HG02852 (cell line): ENCODE measurements at regions not wholly inside any gene's neighbourhood (a gene's known extent, or its start where the extent isn't known, plus 50 kb on each side); places are given as distances from the start of the nearest gene placed in this dataset.
"Not testable (repeated sequence)": the region's sequence is repeated elsewhere in the genome, so short reads cannot be mapped to it uniquely, and the experiment has no call there.

Experiments
- ATAC-seq: cut with Tn5 transposase; IDR thresholded peaks from one replicate; pipeline ENCODE4 v1.9.1; 2021; ENCODE audit warnings: mild to moderate bottlenecking, moderate library complexity; ENCODE audit not compliant: unreplicated experiment

DNA sequence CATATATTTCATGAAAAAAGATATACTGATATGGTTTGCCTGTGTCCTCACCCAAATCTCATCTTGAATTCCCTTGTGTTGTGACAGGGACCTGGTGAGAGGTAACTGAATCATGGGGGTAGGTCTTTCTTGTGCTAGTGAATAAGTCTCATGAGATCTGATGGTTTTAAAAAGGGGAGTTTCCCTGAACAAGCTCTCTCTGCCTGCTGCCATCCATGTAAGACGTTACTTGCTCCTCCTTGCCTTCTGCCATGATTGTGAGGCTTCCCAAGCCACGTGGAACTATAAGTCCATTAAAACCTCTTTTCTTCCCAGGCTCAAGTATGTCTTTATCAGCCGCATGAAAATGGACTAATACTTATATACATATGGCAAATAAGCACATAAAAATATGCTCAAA lies 274.8 kb upstream of the SDK2 start:
- ATAC-seq: not testable (repeated sequence)

DNA sequence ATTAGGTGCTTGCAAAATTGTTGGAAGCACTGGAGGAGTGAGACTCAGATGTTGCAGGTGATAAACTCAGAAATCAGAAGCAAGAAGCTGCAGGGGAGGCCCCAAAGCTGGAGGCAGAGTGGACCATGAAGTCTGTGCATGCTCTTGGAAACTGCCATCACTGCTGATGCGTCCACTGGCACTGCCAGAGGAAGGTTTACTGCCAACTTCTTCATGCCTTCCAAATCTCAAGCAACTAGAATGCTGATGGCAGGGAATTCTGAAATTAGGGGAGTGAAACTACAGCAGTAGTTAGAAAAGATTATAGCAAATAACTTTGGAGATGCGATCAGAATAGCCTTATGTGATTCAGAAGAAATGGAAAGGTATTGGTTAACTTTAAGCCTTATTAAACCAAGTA lies 277.1 kb upstream of the SDK2 start:
- no peak for ATAC-seq

DNA sequence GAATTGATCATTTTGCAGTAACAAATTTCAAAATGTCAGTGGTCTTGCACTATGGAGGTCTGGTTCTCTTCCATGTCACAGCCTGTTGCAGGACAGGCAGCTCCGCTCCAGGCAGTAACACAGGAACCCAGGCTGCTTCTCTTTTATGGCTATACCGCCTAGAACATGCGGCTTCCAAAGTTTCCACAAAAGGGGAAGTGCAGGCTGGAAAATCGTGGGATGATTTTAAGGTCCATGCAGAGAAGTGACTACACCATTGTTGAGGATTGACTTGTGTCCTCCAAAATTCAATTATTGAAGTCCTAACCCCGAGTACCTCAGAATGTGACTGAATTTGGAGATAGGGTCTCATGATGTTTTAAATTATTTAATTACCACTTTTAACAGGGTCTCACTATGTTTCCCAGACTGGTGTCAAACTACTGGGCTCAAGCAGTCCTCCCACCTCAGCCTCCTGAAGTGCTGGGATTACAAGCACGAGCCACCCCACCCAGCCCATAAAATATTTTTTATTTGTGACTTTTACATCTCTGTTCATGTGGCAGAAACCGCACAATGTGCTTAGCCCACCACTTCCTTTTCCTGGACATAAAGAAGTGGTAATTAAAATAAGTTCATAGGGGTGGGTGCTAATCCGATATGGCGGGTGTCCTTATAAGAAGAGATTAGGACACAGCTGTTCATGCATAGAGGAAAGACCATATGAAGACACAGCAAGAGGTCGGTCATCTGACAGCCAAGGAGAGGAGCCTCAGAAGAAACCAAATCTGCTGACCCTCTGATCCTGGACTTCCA lies 279.2 kb upstream of the RPL38 start:
- no peak for ATAC-seq

DNA sequence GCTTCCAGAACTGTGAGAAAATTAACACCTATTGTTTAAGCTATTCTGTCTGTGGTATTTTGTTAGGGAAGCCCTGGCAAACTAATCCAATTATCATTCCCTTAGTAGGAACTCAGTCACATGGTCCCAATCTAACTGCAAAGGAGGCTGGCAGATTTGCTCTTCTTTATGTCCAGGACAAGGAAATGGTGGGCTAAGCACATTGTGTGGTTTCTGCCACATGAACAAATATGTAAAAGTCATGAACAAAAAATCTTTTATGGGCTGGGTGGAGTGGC lies 278.6 kb upstream of the RPL38 start:
- no peak for ATAC-seq

DNA sequence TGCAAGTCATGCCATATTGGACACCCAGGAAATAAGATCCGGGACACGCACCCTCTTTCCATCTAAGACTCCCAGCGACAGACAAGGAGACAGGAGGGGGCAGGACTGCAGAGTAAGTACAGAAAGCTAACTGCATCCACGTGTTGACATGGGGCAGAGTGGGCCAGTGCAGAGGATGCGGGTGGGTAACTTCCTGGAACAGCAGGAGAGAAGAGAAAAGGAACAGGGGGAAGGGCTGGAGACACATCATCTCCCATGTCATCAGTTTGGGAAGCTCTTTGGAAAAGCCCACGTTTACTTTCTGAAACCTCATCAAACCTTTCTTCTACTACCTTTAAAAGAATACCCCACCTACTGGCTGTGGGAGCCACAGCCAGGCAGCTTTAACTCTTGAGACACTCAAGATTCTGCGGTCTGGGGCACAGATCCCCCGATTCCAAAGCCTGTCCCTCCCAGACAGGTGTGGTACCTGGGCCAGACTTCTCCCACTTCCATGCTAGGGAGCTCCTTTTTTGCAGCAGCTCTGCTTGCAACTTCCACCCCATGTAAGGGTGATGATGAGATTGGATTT lies 273.5 kb upstream of the RPL38 start:
- no peak for ATAC-seq

DNA sequence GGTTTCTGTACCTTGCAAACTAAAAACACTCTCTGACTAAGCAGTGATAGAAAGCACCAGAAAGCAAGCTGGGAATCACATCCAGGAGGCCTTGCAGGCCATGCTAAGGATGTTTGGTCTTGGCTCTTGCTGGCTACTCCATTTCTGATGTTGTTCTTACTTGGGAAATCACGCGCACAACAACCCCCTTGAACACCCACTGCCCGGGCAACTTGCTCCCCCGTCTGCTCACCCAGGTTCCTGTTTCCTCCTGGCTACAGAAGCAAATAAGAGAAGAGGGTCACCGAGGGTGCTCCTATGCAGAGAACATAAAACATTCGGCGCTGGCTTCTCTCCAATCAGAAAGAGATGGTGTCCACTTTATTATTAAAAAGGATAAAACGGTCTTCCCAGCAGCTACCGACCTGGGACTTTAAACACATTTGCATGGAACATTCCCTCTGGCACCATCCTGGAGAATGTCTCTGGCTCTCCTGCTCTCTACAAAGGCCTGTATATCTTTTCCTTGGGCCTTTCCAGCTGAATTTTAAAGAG lies 271.2 kb upstream of the RPL38 start:
- no peak for ATAC-seq

DNA sequence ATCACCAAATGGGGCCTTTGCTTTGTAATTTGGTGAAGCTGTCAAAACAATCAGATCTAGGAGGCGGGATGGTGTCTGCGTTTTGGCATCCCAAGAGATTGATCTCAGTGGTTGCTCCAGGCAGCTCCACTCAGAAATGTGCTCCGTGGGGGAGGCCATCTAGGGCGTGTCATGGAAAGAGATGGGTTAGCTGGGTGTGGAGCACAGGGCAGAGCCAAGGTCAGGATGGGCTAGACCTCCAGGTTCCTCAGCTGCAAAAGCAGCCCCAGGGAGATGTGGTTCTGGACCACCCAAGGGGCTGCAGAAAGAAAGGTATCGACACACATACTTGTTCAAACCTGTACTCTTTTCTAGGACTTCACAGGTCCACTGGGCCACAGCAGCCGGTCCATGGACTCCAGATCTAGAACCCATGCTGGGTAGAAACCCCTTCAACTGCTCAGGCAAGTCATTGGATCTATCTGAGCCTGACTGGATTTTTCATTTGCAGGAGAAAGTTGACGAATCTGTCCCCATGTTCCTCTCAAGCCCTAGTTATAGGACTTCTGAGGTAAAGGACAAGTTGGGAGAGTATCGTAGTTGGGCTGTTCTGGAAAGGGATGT lies 270.2 kb upstream of the RPL38 start:
- ATAC-seq: no peak

DNA sequence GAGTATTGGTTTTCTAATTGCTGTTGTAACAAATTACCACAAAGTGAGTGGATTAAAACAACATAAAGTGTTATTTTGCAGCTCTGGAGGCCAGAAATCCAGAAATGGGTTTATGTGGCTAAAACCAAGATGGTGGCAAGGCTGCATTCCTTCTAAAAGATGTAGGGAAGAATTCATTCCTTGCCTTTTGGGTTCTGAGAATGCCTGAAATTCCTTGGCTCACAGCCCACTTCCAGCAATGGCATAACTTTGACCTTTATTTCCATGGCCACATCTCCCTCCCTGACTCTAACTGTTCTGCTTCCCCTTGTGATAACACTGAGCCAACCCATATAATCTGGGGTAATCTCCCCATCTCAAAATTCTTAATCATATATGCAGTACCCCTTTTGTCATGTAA lies 269.6 kb upstream of the RPL38 start:
- no peak for ATAC-seq

DNA sequence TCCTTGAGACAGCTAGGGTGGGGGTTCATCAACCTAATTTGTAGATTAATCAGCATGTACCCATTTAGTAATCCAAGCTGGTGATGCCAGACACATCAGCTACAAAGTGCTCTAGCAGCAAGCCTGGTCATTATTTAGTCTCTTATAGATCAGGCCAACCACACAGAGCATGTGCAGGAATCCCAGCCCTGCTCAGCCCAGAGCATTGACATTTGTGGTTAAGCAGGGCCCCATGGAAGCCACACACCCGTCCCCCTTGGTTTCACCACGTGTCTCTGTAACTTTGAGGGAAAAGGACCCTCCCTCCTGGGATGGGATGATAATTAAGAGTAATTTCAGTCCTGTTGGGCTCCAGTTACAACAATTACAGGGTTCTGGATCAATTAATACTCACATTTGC lies 268.8 kb upstream of the RPL38 start:
- no peak for ATAC-seq

DNA sequence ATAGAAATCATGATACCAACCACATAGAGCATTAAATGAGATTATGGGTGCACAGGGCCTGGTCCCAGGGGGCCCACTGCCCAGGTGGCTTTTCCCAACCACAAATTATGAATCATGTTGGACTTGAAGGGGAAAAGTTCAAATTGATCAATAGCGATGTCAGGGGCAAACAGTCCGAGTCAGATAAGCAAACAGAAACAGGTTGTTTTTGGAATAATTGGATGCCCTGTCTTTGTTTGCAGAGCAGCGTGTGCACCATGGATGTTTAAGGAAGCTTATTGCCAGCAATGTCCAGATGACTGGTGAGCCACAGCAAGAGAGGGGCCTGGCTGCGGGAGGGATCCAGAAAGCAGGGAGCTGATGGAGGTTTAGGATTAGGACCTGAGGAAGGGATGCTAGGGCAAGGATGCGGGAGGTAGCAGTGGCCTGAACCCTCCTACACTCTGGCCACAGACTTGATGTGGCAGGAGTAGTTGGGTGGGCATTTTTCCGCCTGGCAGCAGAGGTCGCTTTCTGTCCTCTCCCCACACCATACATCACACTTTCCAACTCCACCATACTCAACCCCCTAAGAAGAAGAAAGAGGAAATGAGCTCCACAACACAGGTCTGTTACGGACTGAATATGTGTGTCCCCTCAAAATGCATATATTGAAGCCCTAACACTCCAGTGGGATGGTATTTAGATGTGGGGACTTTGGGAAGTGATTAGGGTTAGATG lies 266.4 kb upstream of the RPL38 start:
- no peak for ATAC-seq

DNA sequence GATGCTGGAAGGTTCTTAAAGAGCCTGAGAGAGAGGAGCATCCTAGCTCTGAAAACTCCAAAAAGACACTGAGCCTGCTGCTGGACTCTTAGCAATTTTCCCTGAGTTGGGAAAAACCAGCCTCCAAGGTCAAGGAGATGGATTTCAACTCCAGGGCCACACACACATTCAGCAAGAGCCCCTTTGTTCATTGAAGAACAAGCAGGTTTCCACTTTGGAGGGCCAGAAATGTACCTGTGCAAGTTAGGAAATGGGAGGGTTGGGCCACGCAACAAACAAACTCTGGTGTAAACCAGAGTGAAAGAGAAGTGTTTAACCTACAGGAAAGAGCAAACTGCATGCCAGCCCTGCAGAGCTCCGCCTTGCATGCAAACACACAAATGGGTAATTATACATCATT lies 264.8 kb upstream of the RPL38 start:
- no peak for ATAC-seq

DNA sequence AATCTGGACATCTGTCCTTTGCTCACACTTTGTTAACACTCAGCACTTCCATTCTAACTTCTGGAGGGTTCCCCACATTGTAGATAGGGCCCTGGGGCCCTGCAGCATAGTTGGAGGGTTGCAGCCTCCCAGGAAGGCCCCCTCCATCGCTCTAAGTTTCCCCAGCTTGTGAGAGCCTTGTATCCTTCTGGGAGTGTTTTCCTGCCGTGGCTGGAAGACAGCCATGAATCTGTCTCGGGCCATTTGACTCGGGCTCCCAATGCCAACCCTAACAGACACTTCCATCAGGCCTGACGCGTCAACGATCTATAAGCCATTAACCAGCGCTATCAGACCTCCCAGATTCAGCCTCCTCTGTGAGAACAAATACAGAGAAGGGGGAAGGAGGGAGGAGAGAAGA lies 263.7 kb upstream of the RPL38 start:
- no peak for ATAC-seq

DNA sequence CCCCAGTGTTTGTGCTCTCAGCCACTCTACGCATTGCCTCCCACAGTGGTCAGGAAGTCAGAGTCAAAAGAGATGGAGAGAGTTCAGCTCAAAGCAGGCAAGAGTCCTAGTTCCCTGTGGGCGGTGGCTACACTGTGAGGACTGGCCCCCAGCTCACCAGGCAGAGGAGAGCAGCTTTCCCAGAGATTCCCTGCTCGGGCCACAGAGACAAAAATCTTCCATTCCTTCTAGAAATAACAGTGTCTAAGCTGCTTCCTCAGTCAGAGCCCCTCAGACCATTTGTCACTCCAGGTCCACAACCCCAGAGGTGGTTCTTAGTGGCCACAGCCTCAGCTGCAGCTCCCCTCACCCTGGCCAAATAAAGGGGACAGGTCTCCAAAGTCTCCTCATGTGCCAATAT lies 263.0 kb upstream of the RPL38 start:
- ATAC-seq: no peak

DNA sequence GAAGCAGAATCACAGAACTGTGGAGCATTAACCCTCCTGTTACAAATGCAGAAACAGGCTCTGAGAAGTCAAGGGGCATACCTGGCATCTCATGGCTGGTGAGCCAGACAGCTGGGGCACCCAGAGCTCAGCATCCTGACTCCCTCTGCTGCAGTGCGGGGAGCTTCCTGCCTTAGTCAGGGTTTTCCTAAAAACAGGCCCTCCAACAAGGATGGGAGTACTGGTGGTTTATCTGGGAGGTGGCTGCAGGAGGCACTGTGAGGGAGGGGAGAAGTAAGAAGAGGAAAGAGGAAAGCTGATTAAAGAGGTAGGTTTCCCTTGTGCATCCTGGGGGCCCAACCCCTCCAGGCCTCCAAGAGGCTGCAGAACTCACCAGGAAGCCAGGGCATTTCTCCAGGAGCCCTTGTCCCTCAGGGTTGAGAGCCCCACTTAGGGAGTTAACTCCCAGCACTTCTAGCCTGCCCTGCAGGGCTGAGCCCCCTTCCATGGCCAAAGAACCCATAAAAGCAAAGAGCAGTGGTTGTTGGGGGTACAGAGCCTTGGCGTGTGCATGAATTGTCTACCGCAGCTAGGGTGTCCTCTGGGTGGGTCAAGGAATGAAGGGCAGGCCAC lies 261.5 kb upstream of the RPL38 start:
- ATAC-seq: no peak

DNA sequence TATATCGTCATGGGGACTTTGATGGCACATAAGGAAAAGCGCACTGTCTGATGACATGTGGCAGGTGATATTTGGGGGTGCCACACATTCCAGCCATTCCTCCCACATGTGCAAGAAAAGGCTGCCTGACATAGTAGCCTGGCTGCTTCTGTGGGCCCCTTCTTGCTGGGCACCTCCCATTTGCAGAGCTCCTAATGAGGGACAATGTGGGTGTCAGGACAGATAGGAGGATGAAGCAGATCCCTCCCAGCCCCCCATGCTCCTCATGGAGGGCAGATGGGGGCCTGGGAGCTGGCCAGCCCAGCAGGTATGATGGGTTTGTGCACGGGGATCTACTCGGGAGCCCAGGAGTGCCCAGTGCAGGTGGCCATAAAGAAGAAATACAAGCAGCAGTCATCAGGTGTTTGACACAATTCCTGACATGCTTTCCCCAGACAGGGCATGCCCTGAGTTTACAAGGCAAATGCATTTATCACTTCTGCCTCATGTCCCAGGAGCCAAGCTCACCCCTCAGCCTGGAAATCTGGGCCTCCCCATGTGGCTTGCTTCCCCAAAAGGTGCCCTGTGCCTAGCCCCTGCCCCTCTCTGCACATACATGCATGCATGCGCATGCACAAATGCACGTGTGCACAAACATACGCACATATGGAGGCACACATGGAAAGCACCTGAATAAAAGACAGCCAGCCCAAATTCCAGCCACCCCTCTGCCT lies 260.6 kb upstream of the RPL38 start:
- no peak for ATAC-seq

DNA sequence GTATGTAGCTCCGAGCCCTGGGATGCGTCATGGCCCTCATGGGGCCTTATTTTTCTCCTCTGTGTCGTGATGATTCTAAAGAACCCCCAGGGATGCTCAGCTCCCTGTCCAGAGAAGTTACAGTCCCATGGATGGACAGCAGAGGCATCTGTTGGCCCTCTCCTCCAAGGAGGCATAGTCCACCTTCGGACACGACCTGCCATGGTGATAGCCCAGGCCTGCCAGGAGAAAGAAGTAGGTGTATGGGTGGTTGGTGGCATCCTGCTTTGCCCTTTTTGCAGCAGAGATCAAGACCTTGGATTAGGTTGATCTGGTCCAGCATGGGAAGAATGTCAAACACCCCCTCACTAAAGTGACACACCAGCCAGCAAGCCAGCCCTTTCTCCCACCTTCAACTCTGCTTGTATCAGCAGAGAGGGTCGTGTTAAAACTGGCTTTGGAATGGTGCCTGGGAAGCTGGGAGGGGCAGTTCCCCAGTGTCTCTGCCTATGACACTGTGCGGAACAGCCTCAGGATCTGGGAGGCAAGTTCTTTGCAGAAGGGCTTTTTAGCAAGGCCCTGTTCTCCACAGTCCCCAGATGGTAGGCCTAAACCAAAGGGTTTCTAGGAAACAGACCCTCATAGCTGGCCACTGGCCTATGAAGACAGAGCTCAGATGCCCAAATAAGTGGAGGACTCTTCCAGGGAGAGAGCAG lies 259.9 kb upstream of the RPL38 start:
- ATAC-seq: no peak

DNA sequence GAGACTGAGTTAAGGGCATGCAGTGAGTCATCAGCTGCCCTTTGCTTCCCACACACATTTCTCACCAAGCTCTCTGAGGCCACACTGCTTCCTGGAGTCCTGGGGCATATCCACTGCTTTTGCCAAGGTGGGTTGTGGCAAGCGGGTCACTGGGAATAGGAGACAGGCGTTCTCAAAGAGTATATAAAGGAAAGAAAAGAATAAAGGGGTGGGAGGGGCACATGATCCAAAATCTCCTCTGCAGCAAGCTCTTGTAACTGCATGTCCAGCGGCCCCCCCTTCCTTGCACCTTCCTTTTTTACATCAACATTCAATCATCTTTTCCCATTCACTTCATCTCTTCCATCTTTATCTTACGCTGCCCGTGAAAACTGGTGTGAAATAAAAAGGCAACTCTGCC lies 259.1 kb upstream of the RPL38 start:
- no peak for ATAC-seq

DNA sequence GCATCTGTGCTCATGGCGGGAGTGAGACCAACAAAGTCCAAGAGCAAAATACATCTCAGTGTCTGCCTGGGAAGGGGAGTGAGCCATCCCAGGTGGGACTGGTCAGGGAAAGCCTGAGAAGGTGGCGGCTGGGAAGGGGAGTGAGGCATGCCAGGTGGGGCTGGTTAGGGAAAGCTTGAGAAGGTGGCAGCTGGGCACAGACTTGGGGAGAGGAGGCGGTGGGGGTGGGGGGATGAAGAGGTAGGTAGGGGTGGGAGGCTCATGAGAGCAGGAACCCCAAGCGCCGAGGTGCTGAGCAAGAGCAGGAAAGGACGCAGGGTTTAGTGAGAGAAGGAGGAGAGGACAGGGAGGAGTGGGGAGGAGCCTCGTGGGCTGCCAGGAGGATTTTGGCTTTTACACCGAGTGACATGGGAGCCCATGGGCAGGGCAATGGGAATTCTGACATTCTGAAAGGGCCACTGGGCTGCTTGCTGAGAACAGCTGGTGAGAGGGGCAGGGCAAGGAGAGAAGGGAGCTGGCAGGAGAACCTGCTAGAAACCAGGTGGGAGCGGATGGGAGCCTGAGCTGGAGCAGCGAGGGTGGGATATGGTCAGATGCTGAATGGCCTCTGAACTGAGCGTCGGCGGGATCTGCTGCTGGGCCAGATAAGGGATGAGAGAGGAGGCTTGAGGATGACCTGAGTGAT lies 256.1 kb upstream of the RPL38 start:
- ATAC-seq: no peak

DNA sequence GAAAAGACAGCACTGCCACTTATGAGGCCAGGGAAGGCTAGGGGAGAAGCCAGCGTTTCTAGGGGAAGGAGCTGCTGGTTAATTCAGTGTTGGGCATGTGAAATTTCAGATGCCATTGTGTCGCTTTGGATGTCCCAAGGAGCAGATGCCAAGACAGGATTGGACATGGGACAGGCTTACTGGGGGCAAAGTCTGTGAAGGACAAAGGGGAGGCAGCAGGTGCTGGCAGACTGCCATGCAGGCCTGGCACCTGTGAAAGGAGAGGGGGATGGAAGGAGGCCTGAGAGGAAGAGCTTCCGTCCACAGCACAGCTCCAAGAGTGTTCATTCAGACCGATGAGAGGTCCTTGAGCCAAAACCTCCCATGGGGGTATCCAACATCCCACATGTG lies 255.5 kb upstream of the RPL38 start:
- ATAC-seq: no peak
